ENCODE measurements at regions not wholly inside any gene's neighbourhood (a gene's known extent, or its start where the extent isn't known, plus 50 kb on each side); places are given as distances from the start of the nearest gene placed in this dataset.

- TF ChIP-seq CTCF (IDR thresholded peaks at IDR 0.05) (no peak), POLR2A (IDR thresholded peaks at IDR 0.05) (no peak), POLR2AphosphoS5 (IDR thresholded peaks at IDR 0.05) (no peak)
Observed at GRCh38 chr10:130727766-130728490, 583.6 kb downstream of the TCERG1L start.
